Mesothelial cell of epicardium (in vitro differentiated cells): ENCODE measurements at regions not wholly inside any gene's neighbourhood (a gene's known extent, or its start where the extent isn't known, plus 50 kb on each side); places are given as distances from the start of the nearest gene placed in this dataset.
"Not testable (repeated sequence)": the region's sequence is repeated elsewhere in the genome, so short reads cannot be mapped to it uniquely, and the experiment has no call there.

Source experiments
- DNase-seq, 2 experiments: peaks; one replicate each; pipeline ENCODE4 v3.0.0; 2021; ENCODE audit warnings: low spot score in 2 of 2; ENCODE audit not compliant: unreplicated experiment in 2 of 2
- H3K27ac Mint-ChIP-seq: 2 replicates; pipeline ENCODE4 v1.8.0; 2021; ENCODE audit warnings: mixed read lengths
- H3K27me3 Mint-ChIP-seq: 2 replicates; pipeline ENCODE4 v1.8.0; 2021; ENCODE audit warnings: low read depth, mixed read lengths
- H3K36me3 Mint-ChIP-seq: 2 replicates; pipeline ENCODE4 v1.8.0; 2021; ENCODE audit warnings: mixed read lengths
- H3K4me1 Mint-ChIP-seq: 2 replicates; pipeline ENCODE4 v1.8.0; 2021; ENCODE audit warnings: mixed read lengths
- H3K4me3 Mint-ChIP-seq: 2 replicates; pipeline ENCODE4 v1.8.0; 2021; ENCODE audit warnings: mild to moderate bottlenecking, moderate library complexity, mixed read lengths
- H3K9me3 Mint-ChIP-seq: 2 replicates; pipeline ENCODE4 v1.8.0; 2021; ENCODE audit warnings: mixed read lengths
- CTCF ChIP-seq: fragments of 200-600 bp; sonication (generic); IDR thresholded peaks from one replicate; pipeline ENCODE4 v1.5.0; 2021; ENCODE audit warnings: antibody characterized with exemption; ENCODE audit not compliant: unreplicated experiment

- H3K27ac Mint-ChIP-seq, H3K9me3 Mint-ChIP-seq, DNase-seq, H3K4me1 Mint-ChIP-seq, H3K36me3 Mint-ChIP-seq, H3K27me3 Mint-ChIP-seq, H3K4me3 Mint-ChIP-seq: not testable (repeated sequence)
These were observed 259.1 kb downstream of the GOLGA6L6 start for GRCh38 chr15:20282491-20282943.

- not testable (repeated sequence) for H3K9me3 Mint-ChIP-seq, H3K36me3 Mint-ChIP-seq, DNase-seq, H3K4me1 Mint-ChIP-seq, H3K27ac Mint-ChIP-seq, H3K4me3 Mint-ChIP-seq, H3K27me3 Mint-ChIP-seq
These were observed 259.9 kb downstream of the GOLGA6L6 start for GRCh38 chr15:20281567-20282275.

GRCh38 chr15:20280933-20281463, 260.6 kb downstream of the GOLGA6L6 start:
- TF ChIP-seq CTCF: no peak
- H3K4me3 Mint-ChIP-seq: no peak overlapping the region
- H3K36me3 Mint-ChIP-seq: no peaks in the 10 kb centered on the region
- H3K27ac Mint-ChIP-seq: no peak overlapping the region
- H3K9me3 Mint-ChIP-seq: no peaks in the 10 kb centered on the region
- H3K4me1 Mint-ChIP-seq: no peaks in the 10 kb centered on the region
- DNase-seq: no peak
- H3K27me3 Mint-ChIP-seq: no peaks in the 10 kb centered on the region

GRCh38 chr15:20280141-20280932, 261.3 kb downstream of the GOLGA6L6 start:
- H3K27ac Mint-ChIP-seq, H3K9me3 Mint-ChIP-seq, H3K4me3 Mint-ChIP-seq, H3K36me3 Mint-ChIP-seq, H3K27me3 Mint-ChIP-seq, H3K4me1 Mint-ChIP-seq, DNase-seq: not testable (repeated sequence)

- DNase-seq, H3K27ac Mint-ChIP-seq, H3K36me3 Mint-ChIP-seq, H3K9me3 Mint-ChIP-seq, H3K4me3 Mint-ChIP-seq, H3K4me1 Mint-ChIP-seq, H3K27me3 Mint-ChIP-seq: not testable (repeated sequence)
These were observed 262.5 kb downstream of the GOLGA6L6 start for GRCh38 chr15:20279056-20279455.

- H3K9me3 Mint-ChIP-seq, H3K27ac Mint-ChIP-seq, H3K36me3 Mint-ChIP-seq, DNase-seq, H3K27me3 Mint-ChIP-seq, H3K4me3 Mint-ChIP-seq, H3K4me1 Mint-ChIP-seq: not testable (repeated sequence)
These were observed 263.2 kb downstream of the GOLGA6L6 start for GRCh38 chr15:20278376-20278775.

- not testable (repeated sequence) for H3K4me3 Mint-ChIP-seq, H3K9me3 Mint-ChIP-seq, H3K36me3 Mint-ChIP-seq, H3K27me3 Mint-ChIP-seq, H3K4me1 Mint-ChIP-seq, H3K27ac Mint-ChIP-seq, DNase-seq
These were observed 264.1 kb downstream of the GOLGA6L6 start for GRCh38 chr15:20277451-20277850.

GRCh38 chr15:20276312-20277114, 265.1 kb downstream of the GOLGA6L6 start:
- H3K27me3 Mint-ChIP-seq, DNase-seq, H3K9me3 Mint-ChIP-seq, H3K36me3 Mint-ChIP-seq, H3K4me1 Mint-ChIP-seq, H3K27ac Mint-ChIP-seq, H3K4me3 Mint-ChIP-seq: not testable (repeated sequence)

- not testable (repeated sequence) for H3K27ac Mint-ChIP-seq, H3K4me1 Mint-ChIP-seq, H3K27me3 Mint-ChIP-seq, H3K9me3 Mint-ChIP-seq, DNase-seq, H3K4me3 Mint-ChIP-seq, H3K36me3 Mint-ChIP-seq
These were observed 266.1 kb downstream of the GOLGA6L6 start for GRCh38 chr15:20275373-20275967.
